Heart right ventricle (tissue), 16 donors: ENCODE measurements at regions not wholly inside any gene's neighbourhood (a gene's known extent, or its start where the extent isn't known, plus 50 kb on each side); places are given as distances from the start of the nearest gene placed in this dataset.

Source experiments
- ATAC-seq, 8 donors: fragments of 200-7000 bp; cut with Tn5 transposase; one replicate each; pipeline ENCODE4 v1.9.1; 2020; ENCODE audit warnings: mild to moderate bottlenecking in 8 of 8, moderate library complexity in 8 of 8, moderate number of reproducible peaks in 1 of 8
- DNase-seq, 2 donors: peaks; one replicate each; pipeline ENCODE4 v3.0.0-alpha.2; 2020
- H3K27ac ChIP-seq, 10 donors: fragments of 200-600 bp; sonication (generic) in 2 of 10; one replicate each; pipeline versions ENCODE4 v1.5.0 to v1.8.0; 2020 to 2022; ENCODE audit warnings: mild to moderate bottlenecking in 3 of 10
- H3K27me3 ChIP-seq, 7 donors: fragments of 200-600 bp; one replicate each; pipeline ENCODE4 v1.8.0; 2021 to 2022; ENCODE audit warnings: mild to moderate bottlenecking in 2 of 7
- H3K36me3 ChIP-seq, 9 donors: fragments of 200-600 bp; sonication (generic) in 1 of 9; one replicate each; pipeline versions ENCODE4 v1.5.0 to v1.8.0; 2020 to 2022; ENCODE audit warnings: mild to moderate bottlenecking in 2 of 9
- H3K4me1 ChIP-seq, 9 donors: fragments of 200-600 bp; sonication (generic) in 1 of 9; one replicate each; pipeline versions ENCODE4 v1.5.0 to v1.8.0; 2020 to 2022; ENCODE audit warnings: mild to moderate bottlenecking in 4 of 9
- H3K4me3 ChIP-seq, 10 donors: fragments of 200-600 bp; sonication (generic) in 2 of 10; one replicate each; pipeline versions ENCODE4 v1.5.0 to v1.8.0; 2020 to 2022; ENCODE audit warnings: mild to moderate bottlenecking in 7 of 10, moderate library complexity in 2 of 10
- H3K9me3 ChIP-seq, 11 donors: fragments of 200-600 bp in 10 of 11; sonication (generic) in 2 of 11; one replicate each; pipeline versions ENCODE4 v1.5.0 to v1.8.0; 2013 to 2022; ENCODE audit warnings: mild to moderate bottlenecking in 2 of 11, control low read depth in 1 of 11, moderate library complexity in 1 of 11
- CTCF ChIP-seq, 9 donors: fragments of 200-600 bp; sonication (generic) in 2 of 9; IDR thresholded peaks; one replicate each; pipeline versions ENCODE4 v1.5.0 to v1.8.0; 2021 to 2022; ENCODE audit warnings: antibody characterized with exemption in 9 of 9, mild to moderate bottlenecking in 5 of 9, moderate library complexity in 1 of 9
- WGBS, 2 donors: extraction: QIAGEN DNeasy Blood & Tissue Kit; methylation state at CpG; one replicate each; pipeline ENCODE4 v1.1.7; 2013; ENCODE audit warnings: inconsistent platforms in 1 of 2; 5-methylcytosine and 5-hydroxymethylcytosine counted together
- intact Hi-C, 10 donors: fragments of 100-400 bp; cut with DNase I; formaldehyde crosslinking; loops; one replicate each; pipeline versions ENCODE4 v1.11.1 to v1.14.2; 2022
- donor health status: Arrhythmogenic right ventricular cardiomyopathy.
- donor health status: ischemic (EF 13 %, LVEDD 7.1; RV severe dilation, severe dysfunction).
- donor health status: healthy with polysubstance abuse.
- donor health status: DM: no; HTN: yes; CAD: no.
- donor health status: DM: no; HTN: no; CAD: no.
- donor health status: ischemic (EF 25% LVEDD 6.9; RV normal size, moderate dysfunction).
- donor health status: ischemic (EF 25% LVEDD 5.7; RV mildly dilated, moderate dysfunction).
- donor health status: healthy.
- donor health status: DM: yes; HTN: yes; CAD: no.
- donor health status: Ischemic cardiomyopathy.
- donor health status: ischemic (EF 35%, LVEDD 5.7; RV mildly dilated, moderate dysfunction).
- donor health status: nonischemic (EF 11% LVEDD 7.7; RV severe dilation, severe dysfunction).
- donor health status: DM: yes; HTN: yes; CAD: no.
- donor health status: PGD.
- donor health status: ischemic (EF 29% LVEDD 5.4; RV normal size, mild dysfunction).
- donor health status: nonischemic (EF 23%, LVEDD 6.1; RV moderate dilation, normal function).

DNA sequence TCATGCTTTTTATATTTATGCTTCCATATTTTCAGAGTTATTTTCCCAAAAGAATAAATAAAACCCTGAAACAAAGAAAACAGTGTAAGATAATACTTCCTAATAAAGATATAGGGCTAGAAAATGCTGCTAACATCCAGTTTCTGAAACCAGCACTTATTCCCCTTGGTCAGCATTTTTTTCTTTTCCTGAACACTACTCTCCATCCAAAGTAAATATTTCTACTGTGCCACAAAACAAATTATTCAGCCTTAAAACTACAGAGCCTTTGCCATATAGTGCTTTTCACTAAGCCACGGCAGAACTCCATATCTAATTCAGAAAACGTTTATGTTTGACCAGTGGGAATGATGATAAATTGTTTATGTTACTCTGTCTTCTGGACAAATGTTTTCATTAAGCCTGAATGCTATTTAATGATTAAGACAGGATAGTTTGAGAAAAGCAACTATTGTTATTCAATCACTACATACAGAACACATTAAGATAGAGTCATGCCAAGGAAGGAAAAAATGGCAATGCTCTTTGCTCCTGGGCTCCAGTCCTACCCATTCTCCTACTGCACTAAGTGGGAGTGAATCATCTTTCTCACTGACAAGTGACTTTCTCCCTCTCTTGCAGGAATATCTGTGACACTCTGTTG, 723.9 kb downstream of the FAT4 start:
- no peaks in the 10 kb centered on the region for H3K27me3 ChIP-seq
- H3K36me3 ChIP-seq, result no peaks in the 10 kb centered on the region
- no peak for TF ChIP-seq CTCF (IDR thresholded peaks at IDR 0.05)
- DNase-seq (no peak), ATAC-seq (no peak)
- H3K4me3 ChIP-seq, result no peak overlapping the region
- H3K4me1 ChIP-seq, result no peaks in the 10 kb centered on the region
- peaks cover 0 to 4% (median 0%) of the 10 kb centered on the region in 11 donors for H3K9me3 ChIP-seq
- H3K27ac ChIP-seq, result no peak overlapping the region
- intact Hi-C loops, result no loop called here
- WGBS, 2 donors, result 38 to 56% methylated on average over 2 of the region's 2 CpGs

GRCh38 chr4:126046081-126046614, 731.4 kb downstream of the FAT4 start:
- Histone ChIP-seq H3K4me3 (no peak overlapping the region), H3K27me3 (no peaks in the 10 kb centered on the region), H3K4me1 (no peaks in the 10 kb centered on the region), H3K36me3 (no peaks in the 10 kb centered on the region), H3K9me3 (peaks cover 0 to 7% (median 0%) of the 10 kb centered on the region in 11 donors), H3K27ac (no peak overlapping the region)
- no peak for TF ChIP-seq CTCF (IDR thresholded peaks at IDR 0.05)
- ATAC-seq (no peak), DNase-seq (no peak)
- intact Hi-C loops, result no loop called here
- WGBS, 2 donors, result 60 to 83% methylated on average over 2 of the region's 2 CpGs

DNA sequence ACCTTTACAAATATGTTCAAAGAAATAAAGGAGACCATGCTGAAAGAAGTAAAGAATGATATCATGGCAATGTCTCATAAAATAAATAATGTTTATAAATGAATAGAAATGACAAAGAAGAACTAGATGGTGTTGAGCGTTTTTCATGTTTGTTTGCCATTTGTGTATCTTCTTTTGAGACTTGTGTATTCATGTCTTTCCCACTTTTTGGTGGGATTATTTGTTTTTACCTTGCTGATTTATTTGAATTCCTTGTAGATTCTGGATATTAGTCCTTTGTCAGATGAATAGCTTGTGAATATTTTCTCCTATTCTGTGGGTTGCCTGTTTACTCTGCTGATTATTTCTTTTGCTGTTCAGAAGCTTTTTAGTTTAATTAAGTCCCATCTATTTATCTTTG, 732.4 kb downstream of the FAT4 start:
- DNase-seq (no peak), ATAC-seq (no peak)
- WGBS, 2 donors, result 89 to 95% methylated on average over 1 of the region's 1 CpG
- intact Hi-C loops, result no loop called here
- Histone ChIP-seq H3K36me3 (no peaks in the 10 kb centered on the region), H3K4me3 (no peak overlapping the region), H3K27me3 (no peaks in the 10 kb centered on the region), H3K27ac (no peak overlapping the region), H3K4me1 (peaks cover 0 to 7% (median 0%) of the 10 kb centered on the region in 9 donors), H3K9me3 (peaks cover 0 to 7% (median 0%) of the 10 kb centered on the region in 11 donors)
- no peak for TF ChIP-seq CTCF (IDR thresholded peaks at IDR 0.05)

- DNase-seq (no peak), ATAC-seq (peak in 7 of 8 donors; percentile 72 to 82 (median 78))
- H3K36me3 ChIP-seq, result no peaks in the 10 kb centered on the region
- 37 to 41% methylated on average over 1 of the region's 1 CpG for WGBS, 2 donors
- intact Hi-C loops, result no loop called here
- H3K9me3 ChIP-seq, result peaks cover 0 to 6% (median 0%) of the 10 kb centered on the region in 11 donors
- H3K4me1 ChIP-seq, result peaks cover 0 to 12% (median 0%) of the 10 kb centered on the region in 9 donors
- peak overlapping the region in 1 of 10 donors; percentile 30 for H3K27ac ChIP-seq
- no peaks in the 10 kb centered on the region for H3K27me3 ChIP-seq
- TF ChIP-seq CTCF (IDR thresholded peaks at IDR 0.05), result peak in 2 of 9 donors; percentile 14 to 37
- no peak overlapping the region for H3K4me3 ChIP-seq
Measured at GRCh38 chr4:126051689-126052424, 737.1 kb downstream of the FAT4 start.
